Liver (tissue), 8 donors: ENCODE measurements at regions not wholly inside any gene's neighbourhood (a gene's known extent, or its start where the extent isn't known, plus 50 kb on each side); places are given as distances from the start of the nearest gene placed in this dataset.

Source experiments
- DNase-seq: peaks from one replicate; pipeline ENCODE4 v3.0.0-alpha.2; 2017; ENCODE audit warnings: low spot score
- H3K27ac ChIP-seq, 2 donors: one replicate each; pipeline ENCODE4 v1.7.0; 2013; ENCODE audit warnings: inconsistent platforms in 2 of 2, low read length in 2 of 2, control low read depth in 1 of 2, low read depth in 1 of 2, mild to moderate bottlenecking in 1 of 2
- H3K27me3 ChIP-seq, 4 donors: one replicate each; pipeline versions ENCODE4 v1.6.1 to v1.7.0; 2013; ENCODE audit warnings: low read length in 3 of 4, inconsistent platforms in 1 of 4, mild to moderate bottlenecking in 1 of 4, moderate library complexity in 1 of 4; ENCODE audit not compliant: control insufficient read depth in 4 of 4, insufficient read depth in 4 of 4
- H3K36me3 ChIP-seq, 4 donors: one replicate each; pipeline versions ENCODE4 v1.6.1 to v1.7.0; 2013; ENCODE audit warnings: low read length in 3 of 4, mild to moderate bottlenecking in 3 of 4, low read depth in 1 of 4, moderate library complexity in 1 of 4; ENCODE audit not compliant: control insufficient read depth in 4 of 4, insufficient read depth in 3 of 4
- H3K4me1 ChIP-seq, 4 donors: one replicate each; pipeline versions ENCODE4 v1.6.1 to v1.7.0; 2013; ENCODE audit warnings: low read length in 3 of 4, mild to moderate bottlenecking in 3 of 4, moderate library complexity in 1 of 4; ENCODE audit not compliant: control insufficient read depth in 4 of 4, insufficient read depth in 4 of 4
- H3K4me3 ChIP-seq, 3 donors: one replicate each; pipeline versions ENCODE4 v1.6.1 to v1.7.0; 2013; ENCODE audit warnings: low read length in 3 of 3, control low read depth in 1 of 3, low read depth in 1 of 3, mild to moderate bottlenecking in 1 of 3
- H3K9ac ChIP-seq, 2 donors: one replicate each; pipeline ENCODE4 v1.7.0; 2013; ENCODE audit warnings: low read length in 2 of 2, mild to moderate bottlenecking in 2 of 2, moderate library complexity in 2 of 2, control low read depth in 1 of 2, low read depth in 1 of 2
- H3K9me3 ChIP-seq, 4 donors: one replicate each; pipeline versions ENCODE4 v1.6.1 to v1.7.0; 2013; ENCODE audit warnings: low read length in 3 of 4; ENCODE audit not compliant: control insufficient read depth in 4 of 4
- ATF3 ChIP-seq: IDR thresholded peaks from 2 replicates; pipeline ENCODE4 v1.6.1; 2016; ENCODE audit warnings: antibody characterized with exemption
- CTCF ChIP-seq: fragments of 150-350 bp; IDR thresholded peaks from 2 replicates; pipeline ENCODE4 v1.5.1; 2017; ENCODE audit warnings: improper control_type of control experiment, low read depth, low read length; ENCODE audit not compliant: missing input control
- EGR1 ChIP-seq, 2 donors: IDR thresholded peaks; 2 replicates each; pipeline ENCODE4 v1.6.1; 2016 to 2018; ENCODE audit warnings: antibody characterized with exemption in 2 of 2, low read depth in 2 of 2
- FOXA1 ChIP-seq: IDR thresholded peaks from 2 replicates; pipeline ENCODE4 v1.6.1; 2016; ENCODE audit warnings: antibody characterized with exemption
- FOXA2 ChIP-seq: IDR thresholded peaks from 2 replicates; pipeline ENCODE4 v1.6.1; 2016; ENCODE audit warnings: antibody characterized with exemption
- GABPA ChIP-seq, 2 donors: IDR thresholded peaks in 1 of 2; conservative IDR thresholded peaks in 1 of 2; 2 replicates each; pipeline ENCODE4 v1.6.1; 2016; ENCODE audit warnings: antibody characterized with exemption in 2 of 2, mild to moderate bottlenecking in 1 of 2, moderate library complexity in 1 of 2
- HNF4G ChIP-seq: IDR thresholded peaks from 2 replicates; pipeline ENCODE4 v1.6.1; 2016; ENCODE audit warnings: antibody characterized with exemption
- JUND ChIP-seq, 2 donors: IDR thresholded peaks; 2 replicates each; pipeline ENCODE4 v1.6.1; 2016; ENCODE audit warnings: antibody characterized with exemption in 2 of 2
- MAX ChIP-seq: IDR thresholded peaks from 2 replicates; pipeline ENCODE4 v1.6.1; 2016; ENCODE audit warnings: antibody characterized with exemption
- NR2F2 ChIP-seq: IDR thresholded peaks from 2 replicates; pipeline ENCODE4 v1.6.1; 2016; ENCODE audit warnings: antibody characterized with exemption
- RAD21 ChIP-seq, 2 donors: IDR thresholded peaks; 2 replicates each; pipeline ENCODE4 v1.6.1; 2016; ENCODE audit warnings: antibody characterized with exemption in 2 of 2, mild to moderate bottlenecking in 2 of 2
- REST ChIP-seq: IDR thresholded peaks from 2 replicates; pipeline ENCODE4 v1.6.1; 2016; ENCODE audit warnings: antibody characterized with exemption, mild to moderate bottlenecking
- RXRA ChIP-seq, 2 donors: IDR thresholded peaks; 2 replicates each; pipeline ENCODE4 v1.6.1; 2017 to 2018; ENCODE audit warnings: antibody characterized with exemption in 2 of 2, mild to moderate bottlenecking in 1 of 2
- TAF1 ChIP-seq: conservative IDR thresholded peaks from 2 replicates; pipeline ENCODE4 v1.6.1; 2016; ENCODE audit warnings: antibody characterized with exemption, mild to moderate bottlenecking
- YY1 ChIP-seq: IDR thresholded peaks from 2 replicates; pipeline ENCODE4 v1.6.1; 2016; ENCODE audit warnings: antibody characterized with exemption, mild to moderate bottlenecking
- ZBTB33 ChIP-seq: IDR thresholded peaks from 2 replicates; pipeline ENCODE4 v1.6.1; 2016; ENCODE audit warnings: antibody characterized with exemption
- WGBS: extraction: QIAGEN DNeasy Blood & Tissue Kit; methylation state at CpG from one replicate; pipeline ENCODE4 v1.1.7; 2013; 5-methylcytosine and 5-hydroxymethylcytosine counted together
- donor health status: healthy.
- donor health status: healthy.
- donor health status: healthy.
- donor health status: healthy.
- donor health status: healthy.

- 88% methylated on average over 4 of the region's 4 CpGs for WGBS
- H3K27me3 ChIP-seq: no peaks in the 10 kb centered on the region
- DNase-seq: no peak
- no peak overlapping the region for H3K4me3 ChIP-seq
- no peaks in the 10 kb centered on the region for H3K9me3 ChIP-seq
- TF ChIP-seq FOXA2: no peak
- no peak for TF ChIP-seq TAF1
- TF ChIP-seq ATF3: no peak
- TF ChIP-seq RAD21 (IDR thresholded peaks at IDR 0.05): no peak
- no peak for TF ChIP-seq GABPA (IDR thresholded peaks at IDR 0.05 in 1 of 2, conservative IDR thresholded peaks at IDR 0.05 in 1 of 2)
- TF ChIP-seq REST: no peak
- no peak for TF ChIP-seq FOXA1
- TF ChIP-seq MAX: no peak
- no peak for TF ChIP-seq HNF4G
- TF ChIP-seq JUND (IDR thresholded peaks at IDR 0.05): no peak
- no peak for TF ChIP-seq CTCF
- no peak for TF ChIP-seq ZBTB33
- no peak for TF ChIP-seq YY1
- H3K36me3 ChIP-seq: no peaks in the 10 kb centered on the region
- no peak overlapping the region for H3K9ac ChIP-seq
- H3K27ac ChIP-seq: no peak overlapping the region
- H3K4me1 ChIP-seq: no peaks in the 10 kb centered on the region
Measured at GRCh38 chr18:7417727-7418126, 149.4 kb upstream of the PTPRM start.

- H3K27me3 ChIP-seq: no peaks in the 10 kb centered on the region
- H3K27ac ChIP-seq: no peak overlapping the region
- TF ChIP-seq RAD21 (IDR thresholded peaks at IDR 0.05) (no peak), MAX (no peak), ZBTB33 (no peak), EGR1 (IDR thresholded peaks at IDR 0.05; ENCODE audit: low read depth in 2 of 2) (no peak), NR2F2 (peak; percentile 51), RXRA (IDR thresholded peaks at IDR 0.05) (no peak), TAF1 (no peak)
- no peak for DNase-seq
- H3K36me3 ChIP-seq: no peaks in the 10 kb centered on the region
- H3K4me3 ChIP-seq: no peak overlapping the region
- H3K4me1 ChIP-seq: no peaks in the 10 kb centered on the region
- H3K9me3 ChIP-seq: no peaks in the 10 kb centered on the region
- WGBS: 77% methylated on average over 3 of the region's 3 CpGs
- H3K9ac ChIP-seq: no peak overlapping the region
Measured at GRCh38 chr18:7429831-7430230, 137.3 kb upstream of the PTPRM start.
